ENCODE measurements at regions not wholly inside any gene's neighbourhood (a gene's known extent, or its start where the extent isn't known, plus 50 kb on each side); places are given as distances from the start of the nearest gene placed in this dataset.
"Not testable (repeated sequence)": the region's sequence is repeated elsewhere in the genome, so short reads cannot be mapped to it uniquely, and the experiment has no call there.

GRCh38 chr13:55977436-55977835 lies 1163.3 kb upstream of the PRR20A start:
- no peak overlapping the region for H3K4me2 ChIP-seq (ENCODE audit: extremely low read depth, insufficient read depth, low read length)
- H2AFZ ChIP-seq (ENCODE audit: low read length), result no peak overlapping the region
- no peak overlapping the region for H3K4me3 ChIP-seq (replicated peaks in 1 of 4; ENCODE audit: control extremely low read depth in 1 of 4, insufficient read depth in 1 of 4, low read depth in 3 of 4, low read length in 4 of 4)
- no peaks in the 10 kb centered on the region for H3K9me3 ChIP-seq (ENCODE audit: control insufficient read depth, insufficient read depth, low read depth, low read length)
- no peak overlapping the region for H3K9ac ChIP-seq (ENCODE audit: insufficient read depth, low read length)
- no peaks in the 10 kb centered on the region for H4K20me1 ChIP-seq (ENCODE audit: control insufficient read depth, extremely low read depth, insufficient read depth, low read length)
- no peaks in the 10 kb centered on the region for H3K79me2 ChIP-seq (ENCODE audit: control insufficient read depth, insufficient read depth, low read length)
- TF ChIP-seq EZH2 (IDR thresholded peaks at IDR 0.05; ENCODE audit: low read length, missing control alignments) (no peak), CTCF (conservative IDR thresholded peaks at IDR 0.05 in 1 of 2, IDR thresholded peaks at IDR 0.05 in 1 of 2; ENCODE audit: low read depth in 1 of 2, low read length in 2 of 2) (no peak)
- DNase-seq (ENCODE audit: low read depth in 2 of 2), result no peak
- no peaks in the 10 kb centered on the region for H3K27me3 ChIP-seq (ENCODE audit: control insufficient read depth, insufficient read depth, low read length)
- no peak overlapping the region for H3K27ac ChIP-seq (ENCODE audit: insufficient read depth, low read length)
- H3K4me1 ChIP-seq (ENCODE audit: control insufficient read depth, extremely low read depth, insufficient read depth, low read length), result no peaks in the 10 kb centered on the region
- no peaks in the 10 kb centered on the region for H3K36me3 ChIP-seq (ENCODE audit: control insufficient read depth, insufficient read depth, low read length)

- Histone ChIP-seq H3K36me3 (ENCODE audit: control insufficient read depth, insufficient read depth, low read length) (no peaks in the 10 kb centered on the region), H2AFZ (ENCODE audit: low read length) (no peak overlapping the region), H3K27me3 (ENCODE audit: control insufficient read depth, insufficient read depth, low read length) (no peaks in the 10 kb centered on the region), H4K20me1 (ENCODE audit: control insufficient read depth, extremely low read depth, insufficient read depth, low read length) (no peaks in the 10 kb centered on the region), H3K9me3 (ENCODE audit: control insufficient read depth, insufficient read depth, low read depth, low read length) (no peaks in the 10 kb centered on the region), H3K79me2 (ENCODE audit: control insufficient read depth, insufficient read depth, low read length) (no peaks in the 10 kb centered on the region), H3K9ac (ENCODE audit: insufficient read depth, low read length) (no peak overlapping the region), H3K4me1 (ENCODE audit: control insufficient read depth, extremely low read depth, insufficient read depth, low read length) (no peaks in the 10 kb centered on the region), H3K27ac (ENCODE audit: insufficient read depth, low read length) (no peak overlapping the region), H3K4me3 (replicated peaks in 1 of 4; ENCODE audit: control extremely low read depth in 1 of 4, insufficient read depth in 1 of 4, low read depth in 3 of 4, low read length in 4 of 4) (no peak overlapping the region), H3K4me2 (ENCODE audit: extremely low read depth, insufficient read depth, low read length) (no peak overlapping the region)
- TF ChIP-seq EZH2 (IDR thresholded peaks at IDR 0.05; ENCODE audit: low read length, missing control alignments), result no peak
- no peak for TF ChIP-seq CTCF (conservative IDR thresholded peaks at IDR 0.05 in 1 of 2, IDR thresholded peaks at IDR 0.05 in 1 of 2; ENCODE audit: low read depth in 1 of 2, low read length in 2 of 2)
- no peak for DNase-seq (ENCODE audit: low read depth in 2 of 2)
Measured at GRCh38 chr13:55981381-55981780, 1159.3 kb upstream of the PRR20A start.

- H4K20me1 ChIP-seq (ENCODE audit: control insufficient read depth, extremely low read depth, insufficient read depth, low read length); H3K4me2 ChIP-seq (ENCODE audit: extremely low read depth, insufficient read depth, low read length); H3K79me2 ChIP-seq (ENCODE audit: control insufficient read depth, insufficient read depth, low read length); H3K9ac ChIP-seq (ENCODE audit: insufficient read depth, low read length); H3K4me3 ChIP-seq (replicated peaks in 1 of 4; ENCODE audit: control extremely low read depth in 1 of 4, insufficient read depth in 1 of 4, low read depth in 3 of 4, low read length in 4 of 4); H3K36me3 ChIP-seq (ENCODE audit: control insufficient read depth, insufficient read depth, low read length); H3K27ac ChIP-seq (ENCODE audit: insufficient read depth, low read length); DNase-seq (ENCODE audit: low read depth in 2 of 2); H3K9me3 ChIP-seq (ENCODE audit: control insufficient read depth, insufficient read depth, low read depth, low read length); H2AFZ ChIP-seq (ENCODE audit: low read length); H3K27me3 ChIP-seq (ENCODE audit: control insufficient read depth, insufficient read depth, low read length); H3K4me1 ChIP-seq (ENCODE audit: control insufficient read depth, extremely low read depth, insufficient read depth, low read length): not testable (repeated sequence)
Measured at GRCh38 chr13:55984026-55984425, 1156.7 kb upstream of the PRR20A start.

- DNase-seq (ENCODE audit: low read depth in 2 of 2), result no peak
- H3K27me3 ChIP-seq (ENCODE audit: control insufficient read depth, insufficient read depth, low read length), result no peaks in the 10 kb centered on the region
- no peak overlapping the region for H3K27ac ChIP-seq (ENCODE audit: insufficient read depth, low read length)
- H4K20me1 ChIP-seq (ENCODE audit: control insufficient read depth, extremely low read depth, insufficient read depth, low read length), result no peaks in the 10 kb centered on the region
- TF ChIP-seq CTCF (conservative IDR thresholded peaks at IDR 0.05 in 1 of 2, IDR thresholded peaks at IDR 0.05 in 1 of 2; ENCODE audit: low read depth in 1 of 2, low read length in 2 of 2), result no peak
- no peak for TF ChIP-seq EZH2 (IDR thresholded peaks at IDR 0.05; ENCODE audit: low read length, missing control alignments)
- no peaks in the 10 kb centered on the region for H3K9me3 ChIP-seq (ENCODE audit: control insufficient read depth, insufficient read depth, low read depth, low read length)
- no peak overlapping the region for H3K9ac ChIP-seq (ENCODE audit: insufficient read depth, low read length)
- no peak overlapping the region for H3K4me3 ChIP-seq (replicated peaks in 1 of 4; ENCODE audit: control extremely low read depth in 1 of 4, insufficient read depth in 1 of 4, low read depth in 3 of 4, low read length in 4 of 4)
- H3K79me2 ChIP-seq (ENCODE audit: control insufficient read depth, insufficient read depth, low read length), result no peaks in the 10 kb centered on the region
- no peaks in the 10 kb centered on the region for H3K4me1 ChIP-seq (ENCODE audit: control insufficient read depth, extremely low read depth, insufficient read depth, low read length)
- no peak overlapping the region for H3K4me2 ChIP-seq (ENCODE audit: extremely low read depth, insufficient read depth, low read length)
- H3K36me3 ChIP-seq (ENCODE audit: control insufficient read depth, insufficient read depth, low read length), result no peaks in the 10 kb centered on the region
- no peak overlapping the region for H2AFZ ChIP-seq (ENCODE audit: low read length)
Measured at GRCh38 chr13:55990631-55991030, 1150.1 kb upstream of the PRR20A start.
